ENCODE measurements at regions not wholly inside any gene's neighbourhood (a gene's known extent, or its start where the extent isn't known, plus 50 kb on each side); places are given as distances from the start of the nearest gene placed in this dataset.
A peak's percentile ranks its signal among the peaks of the same experiment; 100 is the strongest.
"Not testable (repeated sequence)": the region's sequence is repeated elsewhere in the genome, so short reads cannot be mapped to it uniquely, and the experiment has no call there.

DNA sequence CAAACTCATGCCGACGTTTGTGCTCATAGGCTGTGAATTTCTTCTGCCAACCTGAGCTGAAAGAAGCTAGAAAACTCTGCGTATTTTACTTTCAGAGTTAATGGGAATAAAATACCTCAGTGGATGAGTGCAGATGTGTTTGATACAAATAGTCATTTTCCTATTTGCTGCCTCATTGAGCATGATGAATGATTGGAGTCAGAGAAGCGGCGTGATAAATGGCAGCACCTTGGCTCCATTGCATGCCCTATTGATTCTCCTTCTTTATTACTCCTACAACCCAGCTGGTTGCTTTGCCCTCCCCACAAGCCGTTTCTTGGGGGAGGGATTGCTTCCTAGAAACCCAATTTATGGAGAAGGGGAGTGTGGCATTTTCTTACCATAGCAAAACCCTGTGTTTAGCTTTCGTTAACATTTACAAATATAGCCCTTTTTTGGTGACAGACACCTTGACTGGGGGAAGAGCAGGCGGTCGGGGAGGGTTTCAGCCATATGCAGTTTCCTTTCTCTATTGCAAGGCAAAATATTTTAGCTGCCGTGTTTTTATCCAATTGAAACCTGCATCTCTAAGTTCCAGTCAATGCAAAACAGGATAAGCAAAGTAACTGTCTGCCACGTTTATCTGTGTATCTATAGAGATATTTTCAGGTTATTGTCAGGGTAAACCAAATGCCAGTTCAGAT lies 93.1 kb upstream of the TBCA start:
- no peak for DNase-seq (ENCODE audit: low spot score)

DNA sequence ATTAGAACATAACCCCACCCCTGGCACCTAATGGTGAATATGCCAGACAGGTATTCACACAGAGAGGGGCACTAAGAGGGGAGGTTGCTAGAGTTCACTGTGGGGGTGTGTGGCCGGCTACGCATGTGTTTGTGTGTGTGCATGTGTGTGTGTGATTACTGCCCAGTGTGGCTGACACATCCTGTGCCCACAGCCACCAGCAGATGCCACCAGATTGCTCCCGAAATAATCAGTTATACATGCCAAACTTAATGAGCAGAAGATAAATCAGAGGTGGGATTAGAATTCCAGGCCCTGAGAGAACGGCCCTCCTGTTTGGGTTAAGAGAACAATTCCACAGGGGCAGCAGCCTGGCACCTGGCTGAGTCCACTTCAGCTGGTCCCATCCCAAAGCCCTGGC lies 91.8 kb upstream of the TBCA start:
- no peak for DNase-seq (ENCODE audit: low spot score)

DNA sequence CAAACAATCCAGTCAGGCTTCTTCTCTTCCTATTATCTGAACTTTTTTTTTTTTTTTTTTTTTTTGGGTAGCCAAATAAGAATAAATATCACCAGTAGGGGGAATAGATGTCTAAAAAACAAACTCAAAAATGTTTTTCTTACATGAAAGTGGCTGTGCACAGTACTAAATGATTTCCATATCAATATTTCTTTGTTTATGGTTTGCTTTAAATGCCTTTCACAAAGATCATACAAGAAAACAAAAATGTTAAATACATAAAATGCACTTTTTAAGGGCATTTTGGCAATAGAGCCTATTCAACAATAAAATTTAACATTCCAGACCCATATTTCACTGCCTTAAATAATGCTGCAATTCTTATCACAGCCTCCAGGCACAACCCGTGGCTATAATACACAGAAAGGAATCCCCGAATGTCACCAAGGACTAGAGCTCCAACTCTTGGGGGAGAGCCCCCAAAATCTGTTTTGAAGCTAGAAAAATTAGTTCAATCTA lies 91.1 kb upstream of the TBCA start:
- DNase-seq (ENCODE audit: low spot score), result peak; percentile 34

DNA sequence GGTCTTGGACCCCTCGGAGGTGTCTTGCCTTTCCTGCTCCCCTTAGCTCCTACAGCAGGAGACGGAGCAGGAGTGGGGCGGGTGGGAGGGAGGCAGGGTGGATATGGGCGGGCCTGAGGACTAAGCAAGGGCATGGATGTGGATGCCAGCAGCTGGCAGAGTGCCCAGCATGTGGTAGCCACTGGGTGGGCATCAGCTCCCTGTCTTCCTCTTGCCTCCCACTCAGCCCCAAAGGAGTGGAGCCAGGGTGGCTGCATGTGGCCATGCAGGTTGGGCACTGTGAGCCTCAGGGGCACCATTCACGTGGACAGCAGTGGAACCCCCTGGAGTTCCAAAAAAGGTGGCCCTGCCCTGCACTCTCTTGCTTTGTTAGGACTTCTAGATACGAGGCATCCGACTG lies 90.1 kb upstream of the TBCA start:
- no peak for DNase-seq (ENCODE audit: low spot score)

DNA sequence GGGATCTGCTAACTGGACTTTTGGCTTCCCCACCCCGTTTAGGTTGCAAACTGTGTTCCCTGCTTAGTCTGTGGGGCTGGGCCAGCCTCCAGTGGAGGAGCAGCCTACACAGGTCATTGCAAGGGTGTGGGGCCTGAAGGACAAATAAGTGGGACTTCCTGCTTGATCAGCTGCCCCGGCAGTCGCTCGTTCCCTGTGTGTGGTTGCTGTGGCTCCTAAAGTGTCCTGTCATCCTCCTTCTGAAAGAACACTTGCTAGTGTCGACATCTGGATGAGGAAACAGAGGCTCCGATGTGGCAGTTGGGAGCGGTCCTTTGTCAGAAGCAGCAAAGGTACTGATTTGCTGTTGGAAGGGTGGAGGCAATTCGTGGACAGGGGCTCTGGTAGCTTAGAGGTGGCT lies 88.9 kb upstream of the TBCA start:
- DNase-seq (ENCODE audit: low spot score), result no peak

DNA sequence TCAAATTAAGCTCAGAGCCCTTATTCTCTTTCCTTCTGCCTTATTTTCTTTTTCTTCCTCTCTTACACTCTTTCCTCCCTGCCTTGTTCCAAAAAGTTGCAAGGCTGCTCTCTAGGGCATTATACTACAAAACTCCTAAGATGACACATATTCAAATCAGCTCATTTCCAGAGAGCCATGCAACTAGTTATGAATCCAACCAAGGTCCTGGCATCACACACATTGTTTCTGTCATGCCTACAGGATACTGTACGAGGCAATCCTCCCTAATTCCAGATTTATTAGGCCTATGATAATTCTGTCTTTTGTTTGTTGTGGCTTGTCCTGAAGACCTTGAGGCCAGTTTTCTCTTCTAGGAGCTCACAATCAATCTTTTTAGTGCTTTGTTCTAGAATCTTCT lies 87.0 kb upstream of the TBCA start:
- DNase-seq (ENCODE audit: low spot score), result peak; percentile 14

DNA sequence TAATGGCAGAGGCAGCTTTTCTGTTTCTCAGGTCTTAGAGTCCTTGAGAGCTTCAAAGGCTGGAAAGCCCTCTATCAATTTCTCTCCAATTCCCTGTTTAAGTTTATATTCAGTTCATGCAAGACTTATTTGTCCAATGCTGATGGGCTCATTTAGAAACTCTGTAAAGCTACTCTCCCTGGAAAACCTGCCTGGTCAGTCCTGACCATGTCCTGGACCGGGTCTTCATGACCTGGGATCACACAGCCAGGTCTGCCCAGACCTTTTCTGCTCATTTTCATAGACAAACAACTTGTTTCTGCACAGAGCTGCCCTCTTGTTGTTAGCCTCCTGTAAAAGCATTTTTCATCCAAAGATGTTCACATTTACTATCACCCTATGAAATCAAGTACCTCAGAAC lies 85.4 kb upstream of the TBCA start:
- DNase-seq (ENCODE audit: low spot score), result no peak

DNA sequence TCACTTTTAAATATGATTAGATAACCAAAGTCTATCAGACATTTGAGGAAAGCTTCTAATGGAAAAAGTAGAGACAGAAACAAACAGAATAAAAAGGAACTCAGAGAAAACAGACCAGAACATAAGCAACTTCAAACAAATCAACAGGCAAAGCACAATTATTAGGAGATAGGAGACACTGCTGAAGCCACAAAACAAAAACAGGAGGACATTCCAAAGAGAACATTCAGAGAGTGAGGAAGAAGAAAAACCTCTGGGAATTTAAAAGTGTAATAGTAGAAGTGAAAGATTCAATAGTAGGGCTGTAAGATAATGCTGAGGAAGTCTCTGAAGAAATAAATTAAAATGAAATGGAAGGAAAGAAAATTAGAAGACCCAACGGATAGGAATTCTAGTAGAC lies 83.2 kb upstream of the TBCA start:
- DNase-seq (ENCODE audit: low spot score), result no peak

DNA sequence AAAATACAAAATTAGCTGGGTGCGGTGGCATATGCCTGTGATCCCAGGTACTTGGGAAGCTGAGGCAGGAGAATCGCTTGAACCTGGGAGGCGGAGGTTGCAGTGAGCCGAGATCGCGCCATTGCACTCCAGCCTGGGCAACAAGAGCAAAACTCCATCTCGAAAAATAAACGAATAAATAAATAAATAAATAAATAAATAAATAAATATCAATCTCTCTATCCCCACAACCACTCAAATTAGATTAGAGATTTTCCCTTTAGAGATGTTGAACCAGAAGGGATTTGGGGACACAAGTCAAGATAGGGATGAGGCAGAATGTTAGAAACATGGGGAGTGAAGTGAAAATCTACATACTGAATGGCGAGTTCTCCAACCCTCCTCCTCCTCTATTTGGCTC lies 82.5 kb upstream of the TBCA start:
- DNase-seq (ENCODE audit: low spot score), result not testable (repeated sequence)

DNA sequence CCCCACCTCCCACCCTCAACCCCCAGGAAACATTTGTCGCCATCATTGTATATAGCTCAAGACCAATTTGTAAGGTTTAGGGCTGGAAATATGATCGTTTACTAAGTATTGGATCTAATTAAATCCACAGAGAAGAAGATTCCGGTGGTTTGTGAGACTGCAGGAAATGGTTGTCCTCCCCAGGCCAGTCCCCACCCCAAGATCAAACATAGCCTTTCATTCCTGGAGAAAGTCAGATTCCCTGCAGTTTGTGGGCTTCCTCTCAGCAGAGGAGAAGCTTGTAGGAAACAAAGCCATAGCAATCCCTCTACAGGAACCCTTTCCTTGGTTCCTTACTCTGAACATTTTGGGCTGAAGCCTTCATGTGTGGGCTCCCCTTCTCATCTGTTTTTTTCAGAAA lies 79.2 kb upstream of the TBCA start:
- DNase-seq (ENCODE audit: low spot score), result no peak

DNA sequence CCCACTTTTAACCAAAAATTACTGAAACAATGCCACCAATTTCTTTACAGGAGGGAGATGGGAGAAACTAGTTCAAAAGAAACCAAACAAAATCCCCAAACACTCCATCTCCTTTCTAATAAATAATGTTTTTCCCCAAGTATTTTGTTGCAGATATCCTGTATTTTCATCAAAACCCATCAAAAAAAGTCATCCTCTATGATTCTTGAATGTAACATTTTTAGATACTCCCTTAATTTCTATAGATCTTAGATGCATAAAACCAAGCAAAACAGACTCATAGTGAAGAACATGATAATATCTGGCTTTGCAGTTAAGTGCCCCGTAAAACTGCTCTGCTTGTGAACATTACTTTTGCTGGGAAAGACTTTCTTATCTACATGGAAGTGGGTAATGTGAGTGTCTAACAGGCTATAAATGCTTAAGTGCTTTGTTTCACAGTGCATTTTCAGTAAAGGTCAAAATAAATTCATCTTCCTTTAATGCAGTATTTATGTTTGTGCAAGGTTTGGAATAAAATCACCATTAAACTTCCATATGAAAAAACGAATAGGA lies 77.3 kb upstream of the TBCA start:
- DNase-seq (ENCODE audit: low spot score), result no peak

DNA sequence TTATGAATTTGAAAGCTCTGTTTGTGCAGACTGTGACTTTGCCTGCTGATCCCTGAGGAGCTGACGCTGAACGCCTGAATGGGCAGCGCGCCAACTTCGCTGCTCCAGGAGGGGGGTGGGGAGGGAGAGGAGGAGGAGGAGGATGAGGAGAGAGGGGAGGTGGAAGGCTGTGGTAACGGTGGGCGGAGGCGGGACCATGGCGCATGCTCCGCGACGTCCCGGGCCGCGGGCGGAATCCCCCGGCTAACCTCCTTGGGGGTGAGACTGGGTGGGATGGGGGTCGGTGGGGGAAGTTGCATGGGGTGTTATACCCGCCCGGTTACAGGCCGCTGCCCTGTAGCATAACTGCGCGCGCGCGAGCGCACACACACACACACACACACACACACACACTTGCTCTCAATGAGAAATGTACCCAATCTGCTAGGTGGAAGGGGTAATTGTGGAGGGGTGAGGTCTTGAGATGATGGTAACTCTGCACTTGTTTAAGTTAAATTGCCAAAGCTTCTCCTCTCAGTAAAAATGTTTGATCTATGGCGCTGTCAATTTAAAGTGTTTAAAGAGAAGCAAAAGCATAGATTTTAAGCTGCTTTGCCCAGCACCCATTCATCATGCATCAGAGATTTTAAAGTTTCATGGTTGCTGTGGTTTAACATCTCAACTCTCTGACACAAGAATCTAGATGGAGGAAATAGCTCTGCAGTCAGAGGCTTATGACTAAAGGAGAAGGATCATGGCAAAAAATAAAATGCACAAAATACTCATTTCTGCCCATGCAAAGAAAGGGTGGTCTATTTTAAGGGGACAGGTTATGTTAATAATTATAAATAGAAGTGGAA lies 76.6 kb upstream of the TBCA start:
- no peak for DNase-seq (ENCODE audit: low spot score)

DNA sequence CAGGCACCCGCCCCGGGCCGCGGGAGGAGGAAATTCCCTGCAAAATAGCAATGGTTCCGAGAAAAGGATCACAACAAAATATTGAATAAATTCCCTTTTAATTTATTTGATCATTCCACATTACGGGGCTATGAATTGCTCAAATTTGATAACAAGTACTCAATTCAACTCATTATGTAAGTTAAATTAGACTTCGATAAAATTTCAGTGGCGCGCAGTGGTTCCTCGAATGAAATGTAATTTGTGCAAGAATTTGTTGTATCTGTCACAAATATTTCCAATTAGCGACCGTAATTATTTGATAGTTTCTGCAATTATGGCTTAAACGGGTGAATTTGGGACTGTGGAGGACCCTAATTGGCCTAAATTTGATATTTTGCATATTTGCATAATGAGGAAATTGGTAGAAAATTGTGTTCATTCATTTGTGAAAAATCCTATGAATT lies 76.0 kb upstream of the TBCA start:
- DNase-seq (ENCODE audit: low spot score), result no peak

DNA sequence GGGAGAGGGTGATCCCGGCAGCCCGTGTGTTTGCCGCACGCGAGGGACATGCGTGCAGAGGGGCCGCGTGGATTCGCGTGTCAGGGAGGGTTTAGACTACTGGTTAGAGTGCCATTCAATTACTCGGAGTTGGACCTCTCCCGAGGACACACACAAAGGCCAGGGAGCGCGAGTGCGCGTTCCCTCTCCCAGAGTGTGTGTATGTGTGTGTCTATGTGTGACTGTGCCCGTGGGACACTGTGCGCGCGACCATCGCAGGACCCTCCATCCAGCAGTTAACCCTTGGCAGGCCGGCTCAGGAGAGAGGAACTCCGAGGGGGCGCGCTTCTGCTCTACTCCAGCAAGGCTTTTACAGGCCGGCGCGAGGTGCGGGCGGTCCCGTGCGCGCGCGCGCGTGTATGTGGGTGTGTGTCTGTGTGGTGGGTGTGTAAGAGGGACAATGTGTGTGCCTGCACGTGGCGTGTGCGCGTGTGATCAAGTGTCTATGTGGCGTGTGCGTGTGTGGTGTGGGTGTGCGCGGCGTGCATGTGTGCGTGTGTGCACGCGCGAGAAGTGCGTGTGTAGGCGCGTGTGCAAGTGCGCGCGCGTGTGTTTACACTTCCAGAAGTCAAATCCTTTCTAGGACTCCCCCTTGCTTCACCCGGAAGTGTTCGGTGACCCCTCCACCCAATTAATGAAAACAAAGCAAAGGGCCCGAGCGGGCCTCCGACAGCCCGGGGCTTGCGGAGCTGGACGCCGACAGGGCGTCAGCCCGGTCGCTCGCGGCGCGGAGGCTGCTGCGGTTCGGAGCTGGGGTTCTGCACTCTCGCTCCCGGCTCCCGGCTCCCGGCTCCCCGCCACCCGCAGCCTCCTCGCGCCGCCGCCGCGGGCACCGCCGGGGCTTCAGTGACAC lies 75.3 kb upstream of the TBCA start:
- no peak for DNase-seq (ENCODE audit: low spot score)

DNA sequence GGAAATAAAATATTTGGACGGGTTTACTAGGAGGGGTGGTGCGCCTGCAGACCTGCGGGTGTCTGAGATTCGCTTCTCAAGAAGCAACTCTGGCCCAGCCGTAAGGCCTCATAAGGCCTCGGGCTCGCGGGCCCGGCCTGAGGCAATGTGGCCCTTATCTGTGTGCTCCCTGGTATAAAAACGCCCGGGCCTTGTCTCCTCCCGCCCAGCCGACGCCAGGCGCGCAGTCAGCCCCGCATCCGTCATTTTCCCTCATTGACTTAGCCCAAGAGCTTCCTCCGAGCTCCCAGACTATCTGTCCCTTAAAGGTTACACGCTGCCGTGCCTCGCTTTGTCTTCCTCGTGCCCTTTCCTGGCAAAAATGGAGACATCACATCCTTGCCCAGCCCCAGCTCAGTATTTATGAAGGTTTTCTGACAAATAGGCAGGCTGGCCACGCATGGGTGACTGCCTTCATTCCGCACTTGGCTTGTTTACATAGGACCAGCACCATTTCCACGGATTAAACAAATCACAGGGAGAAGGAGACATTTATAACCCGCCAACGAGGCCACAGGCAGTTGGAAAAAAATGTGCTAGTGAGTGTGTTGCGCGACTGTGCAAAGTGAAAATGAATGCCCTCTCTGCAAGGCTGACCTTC lies 74.5 kb upstream of the TBCA start:
- no peak for DNase-seq (ENCODE audit: low spot score)

DNA sequence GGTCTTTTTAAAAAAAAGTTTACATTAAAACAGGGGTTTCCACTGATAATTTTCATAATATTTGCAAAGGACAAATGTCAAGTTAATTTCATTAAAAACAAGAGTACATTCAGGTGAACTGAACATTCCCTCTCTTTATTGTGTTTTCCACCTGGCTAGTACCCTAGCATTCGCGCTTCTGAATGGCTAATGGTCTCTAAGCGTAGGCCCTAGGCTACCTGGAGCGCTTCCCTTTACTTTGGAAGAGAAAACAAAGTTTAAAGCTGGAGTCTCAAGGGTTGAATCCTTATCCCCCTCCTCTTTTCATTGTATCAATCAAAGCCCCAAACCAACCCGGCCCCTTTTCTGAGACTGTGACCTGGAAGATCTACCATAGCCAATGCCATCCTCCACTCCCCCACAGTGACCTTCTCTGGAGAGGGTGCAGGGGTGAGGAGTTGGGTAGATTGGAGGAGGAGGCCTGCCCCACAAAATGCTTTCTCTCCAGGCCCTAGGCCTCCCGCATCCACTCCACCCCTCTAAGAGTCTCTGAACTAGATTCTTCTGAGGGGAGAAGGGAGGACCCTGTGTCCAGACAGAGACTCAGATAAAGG lies 73.3 kb upstream of the TBCA start:
- no peak for DNase-seq (ENCODE audit: low spot score)

DNA sequence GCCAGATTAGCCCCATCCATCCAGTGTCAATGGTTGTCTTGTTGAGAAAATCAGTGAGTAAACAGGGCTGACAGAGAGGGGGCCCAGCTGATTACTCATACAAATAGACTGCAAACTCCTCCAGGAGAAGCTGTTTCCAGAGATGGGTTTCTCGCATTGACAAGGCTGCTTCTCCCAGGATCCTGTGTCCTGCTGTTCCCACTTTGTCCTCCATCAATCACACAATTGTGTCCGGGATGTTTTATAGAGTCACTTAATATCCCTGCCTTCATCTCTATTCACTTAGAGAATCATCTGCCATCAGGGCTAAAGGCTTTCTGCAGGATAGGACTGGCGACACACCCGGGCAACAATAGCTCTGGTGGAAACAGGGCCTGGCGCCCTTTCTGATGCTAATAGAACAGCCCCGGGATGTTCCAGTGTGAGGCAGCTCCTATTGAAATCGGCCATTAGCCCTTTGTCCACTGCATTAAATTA lies 71.7 kb upstream of the TBCA start:
- no peak for DNase-seq (ENCODE audit: low spot score)

DNA sequence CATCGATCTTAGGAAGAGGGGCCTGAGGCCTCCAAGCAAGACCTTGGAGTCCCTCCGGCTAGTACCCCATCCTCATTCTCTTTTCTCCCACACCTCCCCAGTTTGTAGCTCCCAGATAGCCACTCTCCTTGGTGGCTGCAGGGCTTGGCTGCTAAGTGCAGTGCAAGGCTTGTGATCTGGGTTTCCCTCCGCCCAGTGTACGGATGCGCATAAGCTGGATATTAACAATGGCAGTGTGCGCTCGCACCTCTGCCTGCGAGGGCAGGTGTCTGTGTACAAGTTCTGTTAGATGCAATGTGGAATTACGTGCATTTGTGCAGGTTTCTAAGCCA lies 71.0 kb upstream of the TBCA start:
- no peak for DNase-seq (ENCODE audit: low spot score)

DNA sequence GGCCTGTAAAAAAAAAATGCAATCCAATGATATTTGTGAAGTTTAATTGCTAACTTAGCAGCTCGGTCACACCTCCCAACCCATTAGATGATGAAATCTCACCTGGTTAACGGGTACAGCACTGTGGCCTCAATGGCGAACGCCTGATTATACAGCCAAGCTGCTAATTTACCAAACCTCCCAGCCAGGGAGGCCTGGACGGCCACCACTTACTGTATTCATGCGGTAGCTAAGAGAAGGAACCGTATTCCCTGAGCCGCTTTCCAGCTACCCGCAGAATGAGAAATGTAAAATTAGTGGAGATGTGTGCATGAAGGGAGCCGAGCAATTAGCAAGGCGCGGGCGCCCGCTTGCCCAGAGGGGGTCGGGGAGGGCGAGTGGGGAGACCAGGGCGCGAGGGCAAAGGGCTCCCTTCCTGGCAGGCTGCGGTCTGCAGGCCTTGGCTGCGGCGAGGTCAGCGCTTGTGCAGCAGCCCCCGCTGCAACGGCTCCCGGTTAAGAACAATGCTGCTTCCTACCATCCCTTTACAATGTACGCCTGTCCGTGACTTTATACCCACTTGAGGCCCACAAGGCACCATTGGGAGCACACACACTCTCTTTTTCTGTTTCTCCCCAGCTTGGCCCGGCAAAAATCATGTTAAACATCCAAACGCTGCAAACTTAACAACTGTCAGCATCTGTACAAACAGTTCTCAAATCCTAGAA lies 70.4 kb upstream of the TBCA start:
- no peak for DNase-seq (ENCODE audit: low spot score)

DNA sequence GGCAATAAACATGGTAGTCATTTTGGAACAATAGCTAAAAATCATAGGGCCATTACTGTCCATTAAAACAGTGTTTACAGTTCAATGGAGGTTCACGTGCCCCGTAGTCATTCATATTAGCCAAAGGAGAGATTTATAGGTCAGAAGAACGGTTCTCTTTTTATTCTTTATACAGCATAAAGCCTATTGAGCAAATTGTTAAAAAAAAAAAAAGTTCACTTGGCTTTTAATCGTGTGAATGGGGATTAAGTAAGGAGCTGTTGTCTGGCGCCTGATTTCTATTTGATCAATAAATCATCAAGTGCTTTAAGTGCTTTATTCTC lies 69.1 kb upstream of the TBCA start:
- no peak for DNase-seq (ENCODE audit: low spot score)

Data from COLO829 (cell line).